ENCODE measurements at regions not wholly inside any gene's neighbourhood (a gene's known extent, or its start where the extent isn't known, plus 50 kb on each side); places are given as distances from the start of the nearest gene placed in this dataset.

GRCh38 chr3:144650380-144650779 lies 678.8 kb downstream of the DIPK2A start:
- TF ChIP-seq CTCF (IDR thresholded peaks at IDR 0.05) = no peak
- TF ChIP-seq POLR2A (IDR thresholded peaks at IDR 0.05) = no peak
